PFSK-1 (cell line): ENCODE measurements at regions not wholly inside any gene's neighbourhood (a gene's known extent, or its start where the extent isn't known, plus 50 kb on each side); places are given as distances from the start of the nearest gene placed in this dataset.

Experiments
- FOXP2 ChIP-seq: optimal IDR thresholded peaks from 2 replicates; pipeline ENCODE3; 2011; ENCODE audit warnings: borderline replicate concordance, control low read depth, inconsistent platforms; ENCODE audit not compliant: insufficient read depth; ENCODE audit errors: extremely low read length, extremely low read depth
- POLR2AphosphoS5 ChIP-seq: IDR thresholded peaks from 2 replicates; pipeline ENCODE4 v1.6.1; 2012; ENCODE audit warnings: low read depth, mild to moderate bottlenecking, control low read depth, low read length, moderate library complexity
- REST ChIP-seq, 2 experiments: IDR thresholded peaks; 2 replicates each; pipeline versions ENCODE4 v1.6.1 to v1.8.0; 2011 to 2012; ENCODE audit warnings: low read depth in 2 of 2, low read length in 2 of 2, control low read depth in 1 of 2, inconsistent platforms in 1 of 2, mild to moderate bottlenecking in 1 of 2, moderate library complexity in 1 of 2; ENCODE audit not compliant: insufficient read depth in 1 of 2
- SIN3A ChIP-seq: IDR thresholded peaks from 2 replicates; pipeline ENCODE4 v1.6.1; 2012; ENCODE audit warnings: mild to moderate bottlenecking, low read length, moderate library complexity, borderline replicate concordance; ENCODE audit not compliant: insufficient read depth
- TAF1 ChIP-seq: IDR thresholded peaks from 2 replicates; pipeline ENCODE4 v1.6.1; 2012; ENCODE audit warnings: low read length, control low read depth, borderline replicate concordance; ENCODE audit not compliant: insufficient read depth

- TF ChIP-seq POLR2AphosphoS5 = no peak
- no peak for TF ChIP-seq SIN3A
- TF ChIP-seq TAF1 = no peak
- no peak for TF ChIP-seq REST (IDR thresholded peaks at IDR 0.05; ENCODE audit: insufficient read depth in 1 of 2, low read depth in 2 of 2, low read length in 2 of 2)
- TF ChIP-seq FOXP2 = no peak
These were observed 295.8 kb upstream of the MTPN start for GRCh38 chr7:136272934-136273333.

- no peak for TF ChIP-seq TAF1
- no peak for TF ChIP-seq POLR2AphosphoS5
- no peak for TF ChIP-seq FOXP2
- TF ChIP-seq SIN3A = no peak
- no peak for TF ChIP-seq REST (IDR thresholded peaks at IDR 0.05; ENCODE audit: insufficient read depth in 1 of 2, low read depth in 2 of 2, low read length in 2 of 2)
These were observed 290.7 kb upstream of the MTPN start for GRCh38 chr7:136267822-136268221.

- no peak for TF ChIP-seq REST (IDR thresholded peaks at IDR 0.05; ENCODE audit: insufficient read depth in 1 of 2, low read depth in 2 of 2, low read length in 2 of 2)
- no peak for TF ChIP-seq POLR2AphosphoS5
- TF ChIP-seq SIN3A = no peak
- TF ChIP-seq TAF1 = no peak
- TF ChIP-seq FOXP2 = no peak
These were observed 289.3 kb upstream of the MTPN start for GRCh38 chr7:136266457-136266856.

GRCh38 chr7:136259074-136259473 is 281.9 kb upstream of the MTPN start:
- no peak for TF ChIP-seq SIN3A
- TF ChIP-seq TAF1 = no peak
- no peak for TF ChIP-seq REST (IDR thresholded peaks at IDR 0.05; ENCODE audit: insufficient read depth in 1 of 2, low read depth in 2 of 2, low read length in 2 of 2)
- no peak for TF ChIP-seq POLR2AphosphoS5
- TF ChIP-seq FOXP2 = no peak

GRCh38 chr7:136256491-136256890 is 279.3 kb upstream of the MTPN start:
- TF ChIP-seq FOXP2 = no peak
- TF ChIP-seq REST (IDR thresholded peaks at IDR 0.05; ENCODE audit: insufficient read depth in 1 of 2, low read depth in 2 of 2, low read length in 2 of 2) = no peak
- TF ChIP-seq TAF1 = no peak
- TF ChIP-seq POLR2AphosphoS5 = no peak
- TF ChIP-seq SIN3A = no peak
